H1 (cell line): ENCODE measurements at regions not wholly inside any gene's neighbourhood (a gene's known extent, or its start where the extent isn't known, plus 50 kb on each side); places are given as distances from the start of the nearest gene placed in this dataset.

Source experiments
- CTCF ChIA-PET: fragments of 300-600 bp; sonication (Branson Sonifier 250); formaldehyde crosslinking; loops from one replicate; lab custom pipeline; 2021; ENCODE audit not compliant: partially characterized antibody; lab: Charles Lee
- POLR2A ChIA-PET: fragments of 300-600 bp; sonication (Branson Sonifier 250); formaldehyde crosslinking; loops from one replicate; lab custom pipeline; 2021; ENCODE audit warnings: inconsistent platforms; ENCODE audit not compliant: partially characterized antibody; lab: Charles Lee
- DNase-seq, 2 experiments: peaks; one replicate each; pipeline versions ENCODE4 v3.0.0 to v3.0.0-alpha.2; 2010 to 2022; ENCODE audit warnings: low spot score in 2 of 2, low read depth in 1 of 2, mixed read lengths in 1 of 2
- FAIRE-seq: peaks from 2 replicates; lab custom pipeline; 2011; peaks lifted over from hg19 to GRCh38; lab: Jason Lieb, UNC
- H2AFZ ChIP-seq: 2 replicates; pipeline ENCODE4 v1.8.1; 2012; ENCODE audit warnings: low read length, inconsistent platforms
- H2AK5ac ChIP-seq: 2 replicates; pipeline ENCODE4 v1.6.1; 2013; ENCODE audit warnings: low read depth, low read length
- H2BK120ac ChIP-seq: replicated peaks from 2 replicates; pipeline ENCODE3; 2013; ENCODE audit warnings: low read depth, low read length, inconsistent platforms
- H2BK12ac ChIP-seq: 2 replicates; pipeline ENCODE4 v1.6.1; 2013; ENCODE audit warnings: low read depth, low read length
- H2BK15ac ChIP-seq: 2 replicates; pipeline ENCODE4 v1.6.1; 2013; ENCODE audit warnings: low read length
- H2BK20ac ChIP-seq: 2 replicates; pipeline ENCODE4 v1.6.1; 2013; ENCODE audit warnings: low read length
- H2BK5ac ChIP-seq: 2 replicates; pipeline ENCODE4 v1.6.1; 2013; ENCODE audit warnings: low read depth, low read length
- H3K14ac ChIP-seq: 2 replicates; pipeline ENCODE4 v1.6.1; 2013; ENCODE audit warnings: inconsistent platforms; ENCODE audit not compliant: insufficient read length
- H3K18ac ChIP-seq: 2 replicates; pipeline ENCODE4 v1.6.1; 2013; ENCODE audit warnings: low read length; ENCODE audit errors: extremely low read depth
- H3K23ac ChIP-seq: 2 replicates; pipeline ENCODE4 v1.6.1; 2013; ENCODE audit warnings: inconsistent platforms; ENCODE audit not compliant: insufficient read length
- H3K23me2 ChIP-seq: 2 replicates; pipeline ENCODE4 v1.6.1; 2013; ENCODE audit warnings: low read depth, low read length
- H3K27ac ChIP-seq: 2 replicates; pipeline ENCODE4 v1.6.1; 2011; ENCODE audit warnings: low read depth, low read length, inconsistent platforms
- H3K27me3 ChIP-seq, 4 experiments: replicated peaks in 1 of 4; 1 replicate in 1 of 4; 2 replicates in 3 of 4; pipeline versions ENCODE4 v1.6.1 to v1.8.1; 2011 to 2013; ENCODE audit warnings: low read length in 3 of 4, mild to moderate bottlenecking in 3 of 4, inconsistent platforms in 2 of 4, mixed read lengths in 2 of 4, moderate library complexity in 1 of 4; ENCODE audit not compliant: control insufficient read depth in 3 of 4, insufficient read depth in 3 of 4; ENCODE audit errors: extremely low read depth in 1 of 4
- H3K36me3 ChIP-seq, 4 experiments: 2 replicates each; pipeline versions ENCODE4 v1.6.1 to v1.8.1; 2011 to 2013; ENCODE audit warnings: mild to moderate bottlenecking in 4 of 4, low read length in 3 of 4, moderate library complexity in 2 of 4, control low read depth in 1 of 4, inconsistent platforms in 1 of 4; ENCODE audit not compliant: insufficient read depth in 4 of 4, control insufficient read depth in 2 of 4
- H3K4ac ChIP-seq: replicated peaks from 2 replicates; pipeline ENCODE3; 2013; ENCODE audit warnings: low read length, low read depth, mixed read lengths, inconsistent platforms; ENCODE audit not compliant: insufficient read length
- H3K4me1 ChIP-seq, 4 experiments: replicated peaks in 1 of 4; 1 replicate in 1 of 4; 2 replicates in 3 of 4; pipeline versions ENCODE4 v1.6.1 to v1.8.1; 2011 to 2013; ENCODE audit warnings: low read length in 3 of 4, inconsistent platforms in 2 of 4, mixed read lengths in 1 of 4; ENCODE audit not compliant: insufficient read depth in 4 of 4, control insufficient read depth in 3 of 4
- H3K4me2 ChIP-seq, 2 experiments: 2 replicates each; pipeline versions ENCODE4 v1.6.1 to v1.8.1; 2011 to 2013; ENCODE audit warnings: low read depth in 2 of 2, low read length in 2 of 2, control low read depth in 1 of 2, inconsistent platforms in 1 of 2, mild to moderate bottlenecking in 1 of 2; ENCODE audit not compliant: insufficient read depth in 1 of 2
- H3K4me3 ChIP-seq, 4 experiments: fragments of 200-600, 300-600 bp in 1 of 4; sonication (generic), shearing (Covaris generic), sonication (Bioruptor Twin) in 1 of 4; 2 replicates each; pipeline versions ENCODE4 v1.5.1 to v1.8.1; 2011 to 2016; ENCODE audit warnings: low read length in 4 of 4, low read depth in 3 of 4, control low read depth in 2 of 4, inconsistent platforms in 2 of 4, mild to moderate bottlenecking in 2 of 4, mixed read lengths in 1 of 4, moderate library complexity in 1 of 4; ENCODE audit not compliant: insufficient read depth in 2 of 4; ENCODE audit errors: extremely low read depth in 1 of 4
- H3K56ac ChIP-seq: replicated peaks from 2 replicates; pipeline ENCODE3; 2013; ENCODE audit warnings: low read depth, mild to moderate bottlenecking, mixed read lengths, low read length, inconsistent platforms; ENCODE audit not compliant: insufficient read length
- H3K79me1 ChIP-seq: 2 replicates; pipeline ENCODE4 v1.6.1; 2013; ENCODE audit warnings: low read depth, low read length, control low read depth
- H3K79me2 ChIP-seq, 2 experiments: 2 replicates each; pipeline versions ENCODE4 v1.6.1 to v1.8.1; 2012 to 2013; ENCODE audit warnings: low read length in 2 of 2, mild to moderate bottlenecking in 2 of 2, inconsistent platforms in 1 of 2; ENCODE audit not compliant: insufficient read depth in 2 of 2, control insufficient read depth in 1 of 2
- H3K9ac ChIP-seq, 4 experiments: replicated peaks in 1 of 4; 1 replicate in 1 of 4; 2 replicates in 3 of 4; pipeline versions ENCODE4 v1.6.1 to v1.8.1; 2011 to 2013; ENCODE audit warnings: low read depth in 3 of 4, low read length in 3 of 4, control low read depth in 2 of 4, mild to moderate bottlenecking in 2 of 4, moderate library complexity in 2 of 4, inconsistent platforms in 1 of 4; ENCODE audit errors: extremely low read depth in 1 of 4
- H3K9me3 ChIP-seq, 2 experiments: 2 replicates each; pipeline versions ENCODE4 v1.6.1 to v1.8.1; 2012 to 2013; ENCODE audit warnings: mild to moderate bottlenecking in 2 of 2, moderate library complexity in 2 of 2, control low read depth in 1 of 2, inconsistent platforms in 1 of 2, low read depth in 1 of 2, low read length in 1 of 2, mixed read lengths in 1 of 2; ENCODE audit not compliant: insufficient read depth in 2 of 2
- H4K20me1 ChIP-seq, 2 experiments: replicated peaks in 1 of 2; 2 replicates each; pipeline versions ENCODE3 to v1.8.1; 2011 to 2013; ENCODE audit warnings: inconsistent platforms in 2 of 2, low read length in 2 of 2, mild to moderate bottlenecking in 1 of 2; ENCODE audit not compliant: insufficient read depth in 2 of 2, control insufficient read depth in 1 of 2
- H4K5ac ChIP-seq: 2 replicates; pipeline ENCODE4 v1.6.1; 2013; ENCODE audit warnings: low read length, low read depth, mixed read lengths, inconsistent platforms; ENCODE audit not compliant: insufficient read length
- H4K8ac ChIP-seq: 2 replicates; pipeline ENCODE4 v1.8.0; 2013; ENCODE audit warnings: mild to moderate bottlenecking, moderate library complexity, low read length, inconsistent platforms; ENCODE audit not compliant: insufficient read depth; ENCODE audit errors: extremely low read depth
- H4K91ac ChIP-seq: replicated peaks from 2 replicates; pipeline ENCODE3; 2013; ENCODE audit warnings: low read length, mixed read lengths, inconsistent platforms; ENCODE audit not compliant: insufficient read length
- ASH2L ChIP-seq: fragments of 200-600, 300-600 bp; sonication (generic); IDR thresholded peaks from one replicate; pipeline ENCODE4 v1.7.1; 2017; ENCODE audit warnings: low read length
- CEBPB ChIP-seq: IDR thresholded peaks from 2 replicates; pipeline ENCODE4 v1.6.1; 2012; ENCODE audit warnings: low read depth, low read length
- CHD2 ChIP-seq: IDR thresholded peaks from 2 replicates; pipeline ENCODE4 v1.6.1; 2012; ENCODE audit warnings: low read length, improper control_type of control experiment
- CTBP2 ChIP-seq: IDR thresholded peaks from 2 replicates; pipeline ENCODE4 v1.7.0; 2011; ENCODE audit warnings: borderline replicate concordance, mild to moderate bottlenecking, moderate library complexity, mixed read lengths, low read length; ENCODE audit not compliant: insufficient read depth, insufficient read length
- EGR1 ChIP-seq: IDR thresholded peaks from 2 replicates; pipeline ENCODE4 v1.6.1; 2011; ENCODE audit warnings: low read depth, low read length, borderline replicate concordance
- JUN ChIP-seq: IDR thresholded peaks from 2 replicates; pipeline ENCODE4 v1.6.1; 2011; ENCODE audit warnings: low read depth, mild to moderate bottlenecking, improper control_type of control experiment, low read length
- JUND ChIP-seq: IDR thresholded peaks from 2 replicates; pipeline ENCODE4 v1.6.1; 2011; ENCODE audit warnings: mild to moderate bottlenecking, improper control_type of control experiment, low read length
- KDM4A ChIP-seq: IDR thresholded peaks from one replicate; pipeline ENCODE4 v1.7.1; 2012; ENCODE audit warnings: low read depth, mild to moderate bottlenecking, moderate library complexity, low read length, inconsistent platforms; ENCODE audit not compliant: severe bottlenecking
- NRF1 ChIP-seq: IDR thresholded peaks from 2 replicates; pipeline ENCODE4 v1.6.1; 2011; ENCODE audit warnings: mild to moderate bottlenecking, low read depth, low read length, improper control_type of control experiment
- POLR2AphosphoS5 ChIP-seq: IDR thresholded peaks from 2 replicates; pipeline ENCODE4 v1.6.1; 2011; ENCODE audit warnings: low read depth, low read length
- RFX5 ChIP-seq: IDR thresholded peaks from 2 replicates; pipeline ENCODE4 v1.6.1; 2011; ENCODE audit warnings: low read depth, low read length, improper control_type of control experiment, borderline replicate concordance
- RXRA ChIP-seq: IDR thresholded peaks from 2 replicates; pipeline ENCODE4 v1.6.1; 2011; ENCODE audit warnings: low read depth, mild to moderate bottlenecking, low read length, moderate library complexity; ENCODE audit not compliant: insufficient read depth
- SAP30 ChIP-seq: fragments of 300-600 bp; sonication (generic); IDR thresholded peaks from 2 replicates; pipeline ENCODE4 v1.7.1; 2012; ENCODE audit warnings: low read length, moderate library complexity, mild to moderate bottlenecking, inconsistent platforms; ENCODE audit not compliant: insufficient read depth, insufficient replicate concordance
- SIX5 ChIP-seq: IDR thresholded peaks from 2 replicates; pipeline ENCODE4 v1.6.1; 2011; ENCODE audit warnings: mild to moderate bottlenecking, low read depth, low read length
- SP4 ChIP-seq: IDR thresholded peaks from 2 replicates; pipeline ENCODE4 v1.6.1; 2012; ENCODE audit warnings: low read length, inconsistent platforms
- TCF12 ChIP-seq: IDR thresholded peaks from 2 replicates; pipeline ENCODE4 v1.6.1; 2011; ENCODE audit warnings: low read depth, mild to moderate bottlenecking, low read length
- ZNF274 ChIP-seq: IDR thresholded peaks from 2 replicates; pipeline ENCODE4 v1.7.0; 2012; ENCODE audit warnings: low read length, borderline replicate concordance; ENCODE audit errors: extremely low read depth
- WGBS, 2 experiments: shearing (Covaris generic) in 1 of 2; methylation state at CpG; one replicate each; pipeline versions ENCODE4 v1.1.6 to v1.1.7; 2013 to 2015; ENCODE audit warnings: low lambda C conversion rate in 2 of 2, mixed read lengths in 2 of 2, inconsistent platforms in 1 of 2, low coverage in 1 of 2, missing lambda C conversion rate in 1 of 2; ENCODE audit not compliant: insufficient replicate concordance in 2 of 2, insufficient coverage in 1 of 2, insufficient read length in 1 of 2; ENCODE audit errors: extremely low coverage in 1 of 2, missing lambda C conversion rate in 1 of 2; 5-methylcytosine and 5-hydroxymethylcytosine counted together

- Histone ChIP-seq H3K9me3 (no peaks in the 10 kb centered on the region), H3K18ac (no peak overlapping the region), H3K9ac (no peak overlapping the region), H3K23me2 (no peaks in the 10 kb centered on the region), H3K36me3 (no peaks in the 10 kb centered on the region), H3K4me2 (no peak overlapping the region), H3K56ac (no peak overlapping the region), H2BK20ac (no peak overlapping the region), H2BK120ac (no peak overlapping the region), H4K91ac (no peak overlapping the region), H3K4ac (no peak overlapping the region), H3K27me3 (no peaks in the 10 kb centered on the region), H3K27ac (no peak overlapping the region), H3K79me2 (no peaks in the 10 kb centered on the region), H4K20me1 (no peaks in the 10 kb centered on the region), H4K8ac (no peak overlapping the region), H2AFZ (no peak overlapping the region), H3K4me1 (no peaks in the 10 kb centered on the region), H4K5ac (no peak overlapping the region), H3K4me3 (no peak overlapping the region), H3K79me1 (no peaks in the 10 kb centered on the region), H3K23ac (no peak overlapping the region), H2BK12ac (no peak overlapping the region), H3K14ac (no peak overlapping the region), H2AK5ac (no peak overlapping the region), H2BK5ac (no peak overlapping the region), H2BK15ac (no peak overlapping the region)
- DNase-seq: no peak
- ChIA-PET CTCF (interaction anchor here (1.7 kb wide), 1 partner anchor 18 kb away, joined by 4 read pairs; no protein-coding TSS in a partner anchor), POLR2A (no interaction called here)
- 94% methylated on average over 4 of the region's 4 CpGs; no CpG with 5 or more reads in 1 of the 2 experiments for WGBS, 2 experiments
- no peak for FAIRE-seq
- TF ChIP-seq SIX5: no peak
- TF ChIP-seq JUND: no peak
- no peak for TF ChIP-seq CTBP2
- TF ChIP-seq EGR1: no peak
- TF ChIP-seq SAP30: no peak
- TF ChIP-seq NRF1: no peak
- no peak for TF ChIP-seq CEBPB
- no peak for TF ChIP-seq JUN
- TF ChIP-seq RFX5: no peak
- no peak for TF ChIP-seq RXRA
- no peak for TF ChIP-seq SP4
- no peak for TF ChIP-seq CHD2
- no peak for TF ChIP-seq POLR2AphosphoS5
- no peak for TF ChIP-seq KDM4A
- no peak for TF ChIP-seq ASH2L
- TF ChIP-seq ZNF274: no peak
- no peak for TF ChIP-seq TCF12
These were observed 62.1 kb downstream of the CRPPA start for GRCh38 chr7:16359216-16359615.
